ENCODE measurements at regions not wholly inside any gene's neighbourhood (a gene's known extent, or its start where the extent isn't known, plus 50 kb on each side); places are given as distances from the start of the nearest gene placed in this dataset.

- H3K27ac Mint-ChIP-seq: no peak overlapping the region
- CTCF ChIA-PET: interaction anchor here (0.6 kb wide), 1 partner anchor 1252 kb away, joined by 3 read pairs; no protein-coding TSS in a partner anchor
Measured at GRCh38 chr10:108363576-108363975, 1199.1 kb upstream of the SORCS1 start.

GRCh38 chr10:108362961-108363360 is 1198.5 kb upstream of the SORCS1 start:
- no peaks in the 10 kb centered on the region for H3K4me1 ChIP-seq (ENCODE audit: control insufficient read depth in 2 of 2, insufficient read depth in 2 of 2, low read length in 2 of 2)
- no CpG with 5 or more reads among the region's 1 CpG for WGBS (ENCODE audit: insufficient coverage)
- H3K4me2 ChIP-seq (replicated peaks; ENCODE audit: low read depth, low read length, poor library complexity, severe bottlenecking): no peak overlapping the region
- no peak overlapping the region for H3K4me3 ChIP-seq (ENCODE audit: control extremely low read depth in 1 of 5, extremely low read depth in 1 of 5, insufficient read depth in 1 of 5, low read depth in 2 of 5, low read length in 4 of 5)
- no peaks in the 10 kb centered on the region for H4K20me1 ChIP-seq (ENCODE audit: control insufficient read depth, insufficient read depth, low read length, poor library complexity, severe bottlenecking)
- no peaks in the 10 kb centered on the region for H3K9me3 ChIP-seq (ENCODE audit: control extremely low read depth in 1 of 3, control insufficient read depth in 2 of 3, insufficient read depth in 1 of 3, low read length in 2 of 3)
- Mint-ChIP-seq H3K4me3 (no peak overlapping the region), H3K27ac (no peak overlapping the region), H3K9me3 (ENCODE audit: insufficient read depth) (no peaks in the 10 kb centered on the region), H3K27me3 (no peaks in the 10 kb centered on the region), H3K4me1 (no peaks in the 10 kb centered on the region)
- no peaks in the 10 kb centered on the region for H3K36me3 ChIP-seq (replicated peaks in 1 of 2; ENCODE audit: control extremely low read depth in 1 of 2, control insufficient read depth in 1 of 2, extremely low read depth in 1 of 2, insufficient read depth in 2 of 2, low read length in 1 of 2)
- H3K79me2 ChIP-seq (ENCODE audit: control insufficient read depth, insufficient read depth, low read length): no peaks in the 10 kb centered on the region
- ChIA-PET POLR2A (no interaction called here), CTCF (interaction anchor here (0.6 kb wide), 1 partner anchor 1253 kb away, joined by 3 read pairs; no protein-coding TSS in a partner anchor)
- no peak for DNase-seq
- no peak overlapping the region for H2AFZ ChIP-seq (ENCODE audit: insufficient read depth, low read depth, low read length, poor library complexity, severe bottlenecking)
- H3K9ac ChIP-seq (ENCODE audit: low read length): no peak overlapping the region
- intact Hi-C loops (cut with micrococcal nuclease): no loop called here
- no peaks in the 10 kb centered on the region for H3K27me3 ChIP-seq (replicated peaks in 1 of 4; ENCODE audit: control extremely low read depth in 1 of 4, control insufficient read depth in 3 of 4, insufficient read depth in 4 of 4, low read length in 3 of 4)
- no peak for ATAC-seq (ENCODE audit: low read depth)
- no peak overlapping the region for H3K27ac ChIP-seq (ENCODE audit: low read length in 2 of 2)
- no peak for TF ChIP-seq EZH2 (IDR thresholded peaks at IDR 0.05; ENCODE audit: borderline replicate concordance, insufficient read depth, low read depth, low read length, poor library complexity, severe bottlenecking)
- no peak for TF ChIP-seq CTCF (IDR thresholded peaks at IDR 0.05)

More at GRCh38 chr10:108363576-108363975, 1199.1 kb upstream of the SORCS1 start:
- H3K27me3 Mint-ChIP-seq: no peaks in the 10 kb centered on the region
- Histone ChIP-seq H3K79me2 (ENCODE audit: control insufficient read depth, insufficient read depth, low read length) (no peaks in the 10 kb centered on the region), H3K27me3 (replicated peaks in 1 of 4; ENCODE audit: control extremely low read depth in 1 of 4, control insufficient read depth in 3 of 4, insufficient read depth in 4 of 4, low read length in 3 of 4) (no peaks in the 10 kb centered on the region), H4K20me1 (ENCODE audit: control insufficient read depth, insufficient read depth, low read length, poor library complexity, severe bottlenecking) (no peaks in the 10 kb centered on the region), H3K27ac (ENCODE audit: low read length in 2 of 2) (no peak overlapping the region), H3K36me3 (replicated peaks in 1 of 2; ENCODE audit: control extremely low read depth in 1 of 2, control insufficient read depth in 1 of 2, extremely low read depth in 1 of 2, insufficient read depth in 2 of 2, low read length in 1 of 2) (no peaks in the 10 kb centered on the region), H3K4me2 (replicated peaks; ENCODE audit: low read depth, low read length, poor library complexity, severe bottlenecking) (no peak overlapping the region), H2AFZ (ENCODE audit: insufficient read depth, low read depth, low read length, poor library complexity, severe bottlenecking) (no peak overlapping the region), H3K4me1 (ENCODE audit: control insufficient read depth in 2 of 2, insufficient read depth in 2 of 2, low read length in 2 of 2) (no peaks in the 10 kb centered on the region), H3K9ac (ENCODE audit: low read length) (no peak overlapping the region), H3K4me3 (ENCODE audit: control extremely low read depth in 1 of 5, extremely low read depth in 1 of 5, insufficient read depth in 1 of 5, low read depth in 2 of 5, low read length in 4 of 5) (no peak overlapping the region), H3K9me3 (ENCODE audit: control extremely low read depth in 1 of 3, control insufficient read depth in 2 of 3, insufficient read depth in 1 of 3, low read length in 2 of 3) (no peaks in the 10 kb centered on the region)
- POLR2A ChIA-PET: no interaction called here
- H3K4me3 Mint-ChIP-seq: no peak overlapping the region
- DNase-seq: no peak
- no peaks in the 10 kb centered on the region for H3K9me3 Mint-ChIP-seq (ENCODE audit: insufficient read depth)
- ATAC-seq (ENCODE audit: low read depth): no peak
- no peak for TF ChIP-seq EZH2 (IDR thresholded peaks at IDR 0.05; ENCODE audit: borderline replicate concordance, insufficient read depth, low read depth, low read length, poor library complexity, severe bottlenecking)
- TF ChIP-seq CTCF (IDR thresholded peaks at IDR 0.05): no peak
- WGBS (ENCODE audit: insufficient coverage): 91% methylated on average over 2 of the region's 4 CpGs
- intact Hi-C loops (cut with micrococcal nuclease): no loop called here
- no peaks in the 10 kb centered on the region for H3K4me1 Mint-ChIP-seq

Data from B cell (primary cell).